Type B pancreatic cell (in vitro differentiated cells): ENCODE measurements at regions not wholly inside any gene's neighbourhood (a gene's known extent, or its start where the extent isn't known, plus 50 kb on each side); places are given as distances from the start of the nearest gene placed in this dataset.

Experiments
- DNase-seq: peaks from one replicate; pipeline ENCODE4 v3.0.0; 2021; ENCODE audit warnings: mixed read lengths; ENCODE audit not compliant: unreplicated experiment; ENCODE audit errors: extremely low spot score
- H3K27ac Mint-ChIP-seq: 2 replicates; pipeline ENCODE4 v1.8.0; 2021; ENCODE audit warnings: mild to moderate bottlenecking, mixed read lengths
- H3K27me3 Mint-ChIP-seq: 2 replicates; pipeline ENCODE4 v1.8.0; 2021; ENCODE audit warnings: mixed read lengths
- H3K36me3 Mint-ChIP-seq: 2 replicates; pipeline ENCODE4 v1.8.0; 2021; ENCODE audit warnings: mixed read lengths
- H3K4me1 Mint-ChIP-seq: one replicate; pipeline ENCODE4 v1.8.0; 2021; ENCODE audit warnings: mixed read lengths; ENCODE audit not compliant: unreplicated experiment
- H3K4me3 Mint-ChIP-seq: 2 replicates; pipeline ENCODE4 v1.8.0; 2021; ENCODE audit warnings: mild to moderate bottlenecking, mixed read lengths
- H3K9me3 Mint-ChIP-seq: 2 replicates; pipeline ENCODE4 v1.8.0; 2021; ENCODE audit warnings: mixed read lengths
- TF ChIP-seq, protein P1 (sequence below): fragments of 200-600 bp; sonication (generic); conservative IDR thresholded peaks from 2 replicates; pipeline ENCODE4 v1.5.0; 2021; ENCODE audit warnings: antibody characterized with exemption, mild to moderate bottlenecking

DNA sequence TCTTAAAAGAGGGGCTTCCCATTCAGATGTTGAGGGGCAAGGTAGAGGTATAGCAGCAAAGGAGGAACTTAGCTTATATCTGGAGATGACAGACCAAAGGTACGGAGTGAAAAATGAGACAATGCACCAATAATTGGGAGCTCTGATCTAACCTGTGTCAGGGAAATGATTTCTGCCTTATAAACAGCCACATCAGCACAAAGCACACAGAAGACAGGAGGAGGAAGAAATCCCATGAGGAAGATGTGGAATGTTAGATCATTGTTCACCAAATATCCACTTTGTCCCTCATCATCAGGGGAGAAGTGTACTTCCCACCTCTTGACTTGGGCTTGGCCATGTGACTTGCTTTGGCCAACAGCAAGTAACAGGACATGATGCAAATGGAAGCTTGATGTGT is 93.7 kb upstream of the WSCD2 start:
- Mint-ChIP-seq H3K4me1 (peaks cover 3% of the 10 kb centered on the region), H3K27me3 (peaks cover 17% of the 10 kb centered on the region), H3K36me3 (no peaks in the 10 kb centered on the region), H3K9me3 (no peaks in the 10 kb centered on the region), H3K27ac (no peak overlapping the region), H3K4me3 (no peak overlapping the region)
- TF ChIP-seq, protein P1, sequence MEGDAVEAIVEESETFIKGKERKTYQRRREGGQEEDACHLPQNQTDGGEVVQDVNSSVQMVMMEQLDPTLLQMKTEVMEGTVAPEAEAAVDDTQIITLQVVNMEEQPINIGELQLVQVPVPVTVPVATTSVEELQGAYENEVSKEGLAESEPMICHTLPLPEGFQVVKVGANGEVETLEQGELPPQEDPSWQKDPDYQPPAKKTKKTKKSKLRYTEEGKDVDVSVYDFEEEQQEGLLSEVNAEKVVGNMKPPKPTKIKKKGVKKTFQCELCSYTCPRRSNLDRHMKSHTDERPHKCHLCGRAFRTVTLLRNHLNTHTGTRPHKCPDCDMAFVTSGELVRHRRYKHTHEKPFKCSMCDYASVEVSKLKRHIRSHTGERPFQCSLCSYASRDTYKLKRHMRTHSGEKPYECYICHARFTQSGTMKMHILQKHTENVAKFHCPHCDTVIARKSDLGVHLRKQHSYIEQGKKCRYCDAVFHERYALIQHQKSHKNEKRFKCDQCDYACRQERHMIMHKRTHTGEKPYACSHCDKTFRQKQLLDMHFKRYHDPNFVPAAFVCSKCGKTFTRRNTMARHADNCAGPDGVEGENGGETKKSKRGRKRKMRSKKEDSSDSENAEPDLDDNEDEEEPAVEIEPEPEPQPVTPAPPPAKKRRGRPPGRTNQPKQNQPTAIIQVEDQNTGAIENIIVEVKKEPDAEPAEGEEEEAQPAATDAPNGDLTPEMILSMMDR: no peak
- DNase-seq: no peak

DNA sequence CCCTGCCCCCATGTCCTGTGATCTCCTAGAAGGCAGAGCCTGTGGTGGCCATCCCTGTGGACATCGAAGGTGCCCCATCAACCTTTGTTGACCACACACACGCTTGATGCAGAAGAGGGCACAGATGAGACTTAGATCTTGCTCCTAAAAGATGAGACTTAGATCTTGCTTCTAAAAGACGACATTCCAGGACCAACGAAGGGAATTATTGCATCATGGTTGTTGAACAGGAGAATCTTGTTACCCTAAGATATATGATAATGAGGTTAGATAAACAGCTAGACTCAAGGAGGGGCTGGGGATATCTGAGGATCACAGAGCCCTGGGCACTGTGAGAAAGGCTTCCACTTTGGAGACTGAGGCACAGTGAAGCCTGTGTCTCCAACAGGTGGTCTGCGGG is 91.1 kb upstream of the WSCD2 start:
- no peaks in the 10 kb centered on the region for H3K9me3 Mint-ChIP-seq

DNA sequence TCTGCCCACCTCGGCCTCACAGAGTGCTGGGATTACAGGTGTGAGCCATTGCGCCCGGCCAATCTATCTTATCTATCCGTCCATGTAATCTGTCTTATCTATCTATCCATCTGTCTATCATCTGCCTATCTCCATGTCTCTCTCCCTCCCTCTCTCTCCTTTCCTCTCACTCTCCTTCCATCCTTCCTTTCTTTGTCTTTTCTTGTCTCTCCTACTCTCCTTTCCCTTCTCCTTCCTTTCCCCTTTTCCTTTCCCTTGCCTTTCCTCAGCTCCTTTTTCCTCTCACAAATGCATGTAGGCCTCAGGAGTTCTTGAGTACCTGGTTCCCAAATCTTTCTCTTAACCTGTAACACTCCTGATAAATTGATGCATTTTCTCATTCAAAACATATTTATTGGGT is 89.3 kb upstream of the WSCD2 start:
- H3K27me3 Mint-ChIP-seq: peaks cover 15% of the 10 kb centered on the region
- H3K4me3 Mint-ChIP-seq: no peak overlapping the region
- no peaks in the 10 kb centered on the region for H3K36me3 Mint-ChIP-seq
- DNase-seq: no peak
- H3K9me3 Mint-ChIP-seq: no peaks in the 10 kb centered on the region
- peaks cover 32% of the 10 kb centered on the region for H3K4me1 Mint-ChIP-seq
- TF ChIP-seq, protein P1: no peak
- H3K27ac Mint-ChIP-seq: no peak overlapping the region

More for the DNA sequence above, 91.1 kb upstream of the WSCD2 start:
- TF ChIP-seq, protein P1: no peak
- no peak overlapping the region for H3K27ac Mint-ChIP-seq
- H3K27me3 Mint-ChIP-seq: peaks cover 15% of the 10 kb centered on the region
- H3K36me3 Mint-ChIP-seq: no peaks in the 10 kb centered on the region
- H3K4me3 Mint-ChIP-seq: no peak overlapping the region
- DNase-seq: no peak
- H3K4me1 Mint-ChIP-seq: peaks cover 19% of the 10 kb centered on the region

DNA sequence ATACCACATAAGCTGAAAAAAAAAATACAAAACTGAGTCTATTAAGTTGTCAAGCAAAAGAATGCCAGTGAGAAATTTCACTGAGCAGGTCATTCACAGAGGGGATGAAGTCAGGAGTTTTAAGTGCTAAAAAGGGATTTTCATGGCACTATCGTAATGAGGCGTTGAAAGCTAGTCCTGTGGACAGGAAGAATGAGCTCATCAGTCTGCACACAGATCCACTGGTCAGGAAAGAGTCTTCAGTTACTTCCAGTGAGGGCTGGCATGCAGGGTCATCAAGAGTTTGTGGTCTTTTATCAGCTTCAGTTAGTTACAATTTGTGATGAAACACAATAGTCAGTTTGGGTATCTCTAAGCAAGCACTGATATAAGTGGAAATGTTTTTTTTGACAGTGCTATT is 88.1 kb upstream of the WSCD2 start:
- Mint-ChIP-seq H3K36me3 (no peaks in the 10 kb centered on the region), H3K27me3 (peaks cover 21% of the 10 kb centered on the region), H3K4me1 (peaks cover 32% of the 10 kb centered on the region)

DNA sequence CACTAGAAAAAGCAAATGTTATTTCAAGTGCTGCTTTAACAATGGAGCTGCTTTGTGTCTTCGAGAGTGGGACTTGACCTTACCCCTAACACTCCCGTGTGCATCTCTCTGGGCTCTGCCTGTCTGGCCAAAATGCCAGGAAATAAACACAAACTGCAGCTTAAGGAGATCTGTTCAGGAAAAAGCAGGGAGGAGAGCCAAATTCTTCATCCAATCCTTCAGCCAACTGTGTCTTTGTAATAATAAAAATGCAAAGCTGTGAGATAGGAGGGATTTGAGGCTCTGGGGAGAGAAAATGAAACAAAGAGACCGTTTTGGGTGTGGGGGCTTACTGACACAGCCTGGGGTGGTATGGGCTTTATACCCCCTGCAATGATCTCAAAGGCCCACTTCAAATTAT is 85.8 kb upstream of the WSCD2 start:
- DNase-seq: no peak
- peaks cover 32% of the 10 kb centered on the region for H3K4me1 Mint-ChIP-seq
- H3K27ac Mint-ChIP-seq: no peak overlapping the region
- H3K36me3 Mint-ChIP-seq: no peaks in the 10 kb centered on the region
- no peaks in the 10 kb centered on the region for H3K9me3 Mint-ChIP-seq
- H3K27me3 Mint-ChIP-seq: peaks cover 19% of the 10 kb centered on the region
- no peak overlapping the region for H3K4me3 Mint-ChIP-seq
- TF ChIP-seq, protein P1: no peak

More for the DNA sequence above, 88.1 kb upstream of the WSCD2 start:
- TF ChIP-seq, protein P1: no peak
- Mint-ChIP-seq H3K27ac (no peak overlapping the region), H3K4me3 (no peak overlapping the region), H3K9me3 (no peaks in the 10 kb centered on the region)
- DNase-seq: no peak
